ENCODE measurements at regions not wholly inside any gene's neighbourhood (a gene's known extent, or its start where the extent isn't known, plus 50 kb on each side); places are given as distances from the start of the nearest gene placed in this dataset.
A peak's percentile ranks its signal among the peaks of the same experiment; 100 is the strongest.

GRCh38 chr9:121563881-121564460 is 64.3 kb upstream of the GGTA1 start:
- Mint-ChIP-seq H3K9me3 (no peaks in the 10 kb centered on the region), H3K4me1 (peaks cover 3% of the 10 kb centered on the region), H3K27ac (no peak overlapping the region), H3K4me3 (no peak overlapping the region), H3K36me3 (ENCODE audit: low read depth) (no peaks in the 10 kb centered on the region), H3K27me3 (ENCODE audit: insufficient read depth) (peaks cover 7% of the 10 kb centered on the region)
- Histone ChIP-seq H3K4me3 (ENCODE audit: low read length) (no peak overlapping the region), H3K9me3 (ENCODE audit: control insufficient read depth, low read length) (no peaks in the 10 kb centered on the region), H3K36me3 (ENCODE audit: control insufficient read depth, insufficient read depth, low read length) (no peaks in the 10 kb centered on the region), H3K9ac (ENCODE audit: extremely low read depth, low read length, poor library complexity, severe bottlenecking) (no peak overlapping the region), H3K27me3 (ENCODE audit: control insufficient read depth, insufficient read depth, low read length, poor library complexity, severe bottlenecking) (no peaks in the 10 kb centered on the region), H3K4me1 (ENCODE audit: control insufficient read depth, insufficient read depth, low read length) (no peaks in the 10 kb centered on the region), H3K27ac (ENCODE audit: low read depth, low read length) (no peak overlapping the region)
- no peak for TF ChIP-seq CTCF (conservative IDR thresholded peaks at IDR 0.05)
- no peak for DNase-seq
- WGBS, 2 experiments (ENCODE audit: insufficient coverage in 1 of 2, insufficient read length in 1 of 2) = 92 to 95% methylated on average over 6 to 7 of the region's 7 CpGs

DNA sequence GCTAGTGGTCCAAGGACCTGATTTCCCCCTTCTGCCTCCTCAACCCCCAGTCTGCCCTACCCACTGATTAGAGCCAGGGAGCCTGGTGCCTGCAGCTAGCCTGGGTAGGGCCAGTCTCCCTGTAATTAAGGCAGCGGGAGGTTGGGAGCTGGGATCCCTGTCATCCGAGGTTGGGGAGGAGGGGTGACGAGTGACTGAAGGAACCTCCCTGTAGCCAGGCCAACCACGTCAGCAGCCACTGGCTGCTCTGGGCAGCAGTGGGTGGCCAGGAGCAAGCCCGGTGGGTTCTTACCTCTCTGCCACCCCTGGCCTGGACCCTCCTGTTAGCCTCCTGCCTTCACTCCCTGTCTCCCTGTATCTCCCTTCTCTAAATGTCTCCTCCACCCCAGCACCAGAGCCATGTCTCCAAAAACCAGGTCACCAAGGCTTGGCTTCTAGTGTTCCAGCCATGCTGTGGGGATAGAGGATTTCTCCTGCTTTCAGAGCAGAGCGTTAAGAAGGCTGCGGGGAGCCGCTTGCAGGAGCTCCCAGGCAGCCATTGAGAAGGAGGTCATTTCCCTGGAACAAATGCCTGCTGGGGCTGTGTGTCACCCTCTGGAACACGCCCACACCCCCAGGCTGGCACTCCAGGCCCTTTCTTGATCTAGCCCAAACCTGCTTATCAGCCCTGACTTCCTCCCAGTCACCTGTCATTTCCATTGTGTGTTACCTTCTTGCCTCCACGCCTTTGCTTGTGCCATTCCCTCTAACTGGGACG is 65.0 kb upstream of the GGTA1 start:
- peak; percentile 49 for DNase-seq
- Mint-ChIP-seq H3K4me1 (peaks cover 3% of the 10 kb centered on the region), H3K27me3 (ENCODE audit: insufficient read depth) (peaks cover 7% of the 10 kb centered on the region), H3K4me3 (no peak overlapping the region), H3K27ac (no peak overlapping the region), H3K36me3 (ENCODE audit: low read depth) (no peaks in the 10 kb centered on the region), H3K9me3 (no peaks in the 10 kb centered on the region)
- Histone ChIP-seq H3K9me3 (ENCODE audit: control insufficient read depth, low read length) (no peaks in the 10 kb centered on the region), H3K27ac (ENCODE audit: low read depth, low read length) (no peak overlapping the region), H3K27me3 (ENCODE audit: control insufficient read depth, insufficient read depth, low read length, poor library complexity, severe bottlenecking) (no peaks in the 10 kb centered on the region), H3K4me3 (ENCODE audit: low read length) (no peak overlapping the region), H3K9ac (ENCODE audit: extremely low read depth, low read length, poor library complexity, severe bottlenecking) (no peak overlapping the region), H3K4me1 (ENCODE audit: control insufficient read depth, insufficient read depth, low read length) (no peaks in the 10 kb centered on the region), H3K36me3 (ENCODE audit: control insufficient read depth, insufficient read depth, low read length) (no peaks in the 10 kb centered on the region)
- TF ChIP-seq CTCF (conservative IDR thresholded peaks at IDR 0.05) = no peak
- 83 to 84% methylated on average over 4 to 11 of the region's 11 CpGs for WGBS, 2 experiments (ENCODE audit: insufficient coverage in 1 of 2, insufficient read length in 1 of 2)

DNA sequence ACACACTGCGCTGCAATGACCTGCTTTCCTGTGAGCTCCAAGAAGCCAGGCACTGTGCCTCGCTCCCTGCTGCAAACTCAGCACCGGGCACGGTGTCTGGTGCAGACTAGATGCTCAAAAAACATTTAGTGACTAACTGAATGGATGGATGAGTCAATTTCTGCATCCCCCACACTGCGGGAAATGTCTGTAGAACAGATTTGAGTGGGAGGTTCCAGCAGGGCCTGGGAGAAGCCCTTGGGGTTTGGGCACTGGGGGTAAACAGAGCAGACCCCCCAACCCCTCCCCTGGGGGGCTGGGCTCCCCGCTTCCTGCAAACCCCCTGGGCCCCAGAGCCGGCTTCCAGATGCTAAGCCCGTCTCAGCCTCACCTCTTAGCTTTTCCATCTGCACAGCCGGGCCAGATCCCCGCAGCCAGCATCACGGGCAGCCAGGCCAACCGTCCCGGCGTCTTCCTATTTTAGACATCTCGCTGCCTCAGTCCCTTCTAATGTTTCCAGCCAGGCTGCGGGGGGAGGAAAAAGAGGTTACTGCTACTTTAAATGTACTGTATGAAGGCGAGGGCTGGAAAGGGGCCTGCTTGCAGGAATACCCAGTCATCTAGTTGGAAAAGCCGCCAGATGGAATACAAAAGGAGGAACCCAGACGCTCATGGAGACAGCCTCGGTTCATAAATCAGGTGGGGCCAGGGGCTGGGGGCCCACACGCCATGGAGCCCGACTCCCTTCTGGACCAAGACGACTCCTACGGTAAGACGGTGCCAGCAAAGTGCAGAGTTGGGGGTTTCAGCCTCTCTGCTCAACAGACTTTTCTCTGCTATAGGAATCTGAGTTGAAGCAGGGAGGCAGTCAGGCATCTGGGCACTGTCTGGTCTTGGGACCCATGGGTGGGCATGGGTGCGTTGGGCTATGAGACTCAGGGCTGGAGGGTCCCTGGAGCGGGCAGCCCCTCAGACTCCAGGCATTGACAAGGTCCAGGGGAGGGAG is 67.1 kb upstream of the GGTA1 start:
- no peaks in the 10 kb centered on the region for H3K27me3 ChIP-seq (ENCODE audit: control insufficient read depth, insufficient read depth, low read length, poor library complexity, severe bottlenecking)
- H3K9me3 ChIP-seq (ENCODE audit: control insufficient read depth, low read length) = no peaks in the 10 kb centered on the region
- H3K36me3 ChIP-seq (ENCODE audit: control insufficient read depth, insufficient read depth, low read length) = no peaks in the 10 kb centered on the region
- Mint-ChIP-seq H3K9me3 (no peaks in the 10 kb centered on the region), H3K27ac (no peak overlapping the region), H3K27me3 (ENCODE audit: insufficient read depth) (peaks cover 16% of the 10 kb centered on the region), H3K4me1 (peaks cover 3% of the 10 kb centered on the region), H3K36me3 (ENCODE audit: low read depth) (no peaks in the 10 kb centered on the region), H3K4me3 (no peak overlapping the region)
- 83 to 90% methylated on average over 14 to 27 of the region's 27 CpGs for WGBS, 2 experiments (ENCODE audit: insufficient coverage in 1 of 2, insufficient read length in 1 of 2)
- no peak overlapping the region for H3K4me3 ChIP-seq (ENCODE audit: low read length)
- H3K4me1 ChIP-seq (ENCODE audit: control insufficient read depth, insufficient read depth, low read length) = no peaks in the 10 kb centered on the region
- peak; percentile 47 for DNase-seq
- H3K9ac ChIP-seq (ENCODE audit: extremely low read depth, low read length, poor library complexity, severe bottlenecking) = no peak overlapping the region
- peak overlapping the region; percentile 72 for H3K27ac ChIP-seq (ENCODE audit: low read depth, low read length)
- TF ChIP-seq CTCF (conservative IDR thresholded peaks at IDR 0.05) = no peak
